Upper lobe of left lung (tissue), 4 donors: ENCODE measurements at regions not wholly inside any gene's neighbourhood (a gene's known extent, or its start where the extent isn't known, plus 50 kb on each side); places are given as distances from the start of the nearest gene placed in this dataset.

Source experiments
- EP300 ChIP-seq, 4 donors: sonication (generic); formaldehyde crosslinking; IDR thresholded peaks; one replicate each; pipeline ENCODE4 v1.5.1; 2017; ENCODE audit warnings: antibody characterized with exemption in 4 of 4, control low read depth in 2 of 4
- POLR2A ChIP-seq, 4 donors: fragments of 450-650 bp; IDR thresholded peaks; one replicate each; pipeline ENCODE4 v1.5.1; 2016 to 2017; ENCODE audit warnings: antibody characterized with exemption in 4 of 4, mild to moderate bottlenecking in 2 of 4
- TF ChIP-seq, protein P1 (sequence below), 6 experiments: fragments of 450-650 bp in 4 of 6; fragments of 200-600 bp in 2 of 6; sonication (generic) in 2 of 6; IDR thresholded peaks; one replicate each; pipeline ENCODE4 v1.5.1; 2016 to 2019; ENCODE audit warnings: antibody characterized with exemption in 6 of 6

DNA sequence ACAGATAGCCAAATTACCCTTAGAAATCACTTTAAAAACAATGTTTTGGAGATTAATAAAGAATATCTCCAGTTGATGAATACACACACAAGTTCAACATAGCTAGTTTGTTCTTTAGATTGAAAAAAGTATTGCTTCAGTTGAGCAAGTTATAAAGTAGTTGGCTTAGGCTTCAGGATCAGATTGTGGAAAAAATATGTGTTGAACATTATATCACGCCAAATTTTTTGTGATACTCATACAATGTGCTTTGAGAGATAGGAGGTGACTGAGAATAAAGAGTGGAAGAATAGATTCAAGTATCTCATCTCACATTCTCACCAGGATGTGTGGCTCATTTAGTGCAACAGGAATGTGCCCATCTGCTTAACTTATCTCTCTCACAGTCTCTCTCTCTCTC is 553.3 kb downstream of the HTR7 start:
- TF ChIP-seq, protein P1, sequence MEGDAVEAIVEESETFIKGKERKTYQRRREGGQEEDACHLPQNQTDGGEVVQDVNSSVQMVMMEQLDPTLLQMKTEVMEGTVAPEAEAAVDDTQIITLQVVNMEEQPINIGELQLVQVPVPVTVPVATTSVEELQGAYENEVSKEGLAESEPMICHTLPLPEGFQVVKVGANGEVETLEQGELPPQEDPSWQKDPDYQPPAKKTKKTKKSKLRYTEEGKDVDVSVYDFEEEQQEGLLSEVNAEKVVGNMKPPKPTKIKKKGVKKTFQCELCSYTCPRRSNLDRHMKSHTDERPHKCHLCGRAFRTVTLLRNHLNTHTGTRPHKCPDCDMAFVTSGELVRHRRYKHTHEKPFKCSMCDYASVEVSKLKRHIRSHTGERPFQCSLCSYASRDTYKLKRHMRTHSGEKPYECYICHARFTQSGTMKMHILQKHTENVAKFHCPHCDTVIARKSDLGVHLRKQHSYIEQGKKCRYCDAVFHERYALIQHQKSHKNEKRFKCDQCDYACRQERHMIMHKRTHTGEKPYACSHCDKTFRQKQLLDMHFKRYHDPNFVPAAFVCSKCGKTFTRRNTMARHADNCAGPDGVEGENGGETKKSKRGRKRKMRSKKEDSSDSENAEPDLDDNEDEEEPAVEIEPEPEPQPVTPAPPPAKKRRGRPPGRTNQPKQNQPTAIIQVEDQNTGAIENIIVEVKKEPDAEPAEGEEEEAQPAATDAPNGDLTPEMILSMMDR (IDR thresholded peaks at IDR 0.05): no peak
- TF ChIP-seq POLR2A (IDR thresholded peaks at IDR 0.05) (no peak), EP300 (IDR thresholded peaks at IDR 0.05) (no peak)
